HepG2 (cell line): ENCODE measurements at regions not wholly inside any gene's neighbourhood (a gene's known extent, or its start where the extent isn't known, plus 50 kb on each side); places are given as distances from the start of the nearest gene placed in this dataset.

Source experiments
- CTCF ChIP-seq: sonication (generic); formaldehyde crosslinking; IDR thresholded peaks from 2 replicates; pipeline ENCODE4 v1.5.0; 2020; ENCODE audit warnings: mild to moderate bottlenecking, missing genetic modification reagents, moderate library complexity
- EHMT2 ChIP-seq: fragments of 200-600 bp; sonication (generic); IDR thresholded peaks from 2 replicates; pipeline ENCODE4 v1.7.0; 2017; ENCODE audit warnings: antibody characterized with exemption, low read depth, low read length, borderline replicate concordance
- ELK4 ChIP-seq: sonication (generic); formaldehyde crosslinking; IDR thresholded peaks from 2 replicates; pipeline ENCODE4 v1.9.0; 2021; ENCODE audit warnings: missing genetic modification reagents, borderline replicate concordance
- HMG20B ChIP-seq: conservative IDR thresholded peaks from 2 replicates; pipeline ENCODE4 v1.6.1; 2016; ENCODE audit warnings: missing genetic modification reagents, missing compliant biosample characterization
- KDM2A ChIP-seq: sonication (generic); formaldehyde crosslinking; IDR thresholded peaks from 2 replicates; pipeline ENCODE4 v1.4.0; 2020; ENCODE audit warnings: low read depth, missing genetic modification reagents, borderline replicate concordance
- KDM4B ChIP-seq: sonication (generic); formaldehyde crosslinking; IDR thresholded peaks from 2 replicates; pipeline ENCODE4 v1.4.0; 2020; ENCODE audit warnings: missing genetic modification reagents
- MTA3 ChIP-seq: sonication (generic); formaldehyde crosslinking; IDR thresholded peaks from 2 replicates; pipeline ENCODE4 v1.4.0; 2020; ENCODE audit warnings: missing genetic modification reagents
- POLR2A ChIP-seq, 2 experiments: IDR thresholded peaks; 2 replicates each; pipeline ENCODE4 v1.6.1; 2011; ENCODE audit warnings: low read depth in 2 of 2, low read length in 2 of 2, mild to moderate bottlenecking in 1 of 2, moderate library complexity in 1 of 2; ENCODE audit not compliant: insufficient read depth in 1 of 2
- TAF1 ChIP-seq: sonication (generic); formaldehyde crosslinking; IDR thresholded peaks from 2 replicates; pipeline ENCODE4 v1.4.0; 2020; ENCODE audit warnings: missing genetic modification reagents
- TBP ChIP-seq: sonication (generic); formaldehyde crosslinking; IDR thresholded peaks from 2 replicates; pipeline ENCODE4 v1.5.0; 2020; ENCODE audit warnings: missing genetic modification reagents
- ZNF530 ChIP-seq: sonication (generic); formaldehyde crosslinking; IDR thresholded peaks from 2 replicates; pipeline ENCODE4 v1.5.0; 2020; ENCODE audit warnings: low read depth, mild to moderate bottlenecking, missing genetic modification reagents
- ZNF766 ChIP-seq: sonication (generic); formaldehyde crosslinking; IDR thresholded peaks from 2 replicates; pipeline ENCODE4 v1.5.0; 2020; ENCODE audit warnings: missing genetic modification reagents, borderline replicate concordance

- TF ChIP-seq TBP (CRISPR knock-in tag): no peak
- TF ChIP-seq KDM2A (CRISPR knock-in tag): no peak
- TF ChIP-seq ZNF766: no peak
- no peak for TF ChIP-seq TAF1 (CRISPR knock-in tag)
- TF ChIP-seq POLR2A (IDR thresholded peaks at IDR 0.05; ENCODE audit: insufficient read depth in 1 of 2, low read depth in 2 of 2, low read length in 2 of 2): no peak
- TF ChIP-seq KDM4B (CRISPR knock-in tag): no peak
- no peak for TF ChIP-seq EHMT2
- TF ChIP-seq MTA3 (CRISPR knock-in tag): no peak
- no peak for TF ChIP-seq CTCF
- TF ChIP-seq ELK4 (CRISPR knock-in tag): no peak
- no peak for TF ChIP-seq ZNF530
- TF ChIP-seq HMG20B (CRISPR knock-in tag): no peak
Measured at GRCh38 chr1:36741066-36741465, 258.4 kb upstream of the CSF3R start.
